ENCODE measurements at regions not wholly inside any gene's neighbourhood (a gene's known extent, or its start where the extent isn't known, plus 50 kb on each side); places are given as distances from the start of the nearest gene placed in this dataset.
"Not testable (repeated sequence)": the region's sequence is repeated elsewhere in the genome, so short reads cannot be mapped to it uniquely, and the experiment has no call there.

DNA sequence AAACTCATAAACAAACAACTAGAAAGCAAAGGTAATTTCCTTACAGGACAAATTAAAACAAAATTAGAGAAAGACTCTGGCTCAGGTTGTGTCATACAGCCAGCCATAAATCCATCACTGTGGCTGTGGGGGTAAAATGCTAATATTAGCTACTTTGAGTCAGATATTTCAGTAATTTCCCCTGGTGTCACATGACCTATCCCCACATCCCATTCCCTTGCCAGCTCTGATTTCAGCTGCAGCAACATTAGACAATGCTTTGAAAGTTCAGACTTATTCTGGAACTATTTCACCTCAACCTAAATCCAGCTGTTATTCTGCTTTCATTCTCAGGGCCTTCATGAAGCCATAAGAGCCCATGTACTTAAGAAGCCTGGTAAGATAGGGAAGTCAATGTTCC, 55.3 kb downstream of the RPL10L start:
- no peak for DNase-seq

DNA sequence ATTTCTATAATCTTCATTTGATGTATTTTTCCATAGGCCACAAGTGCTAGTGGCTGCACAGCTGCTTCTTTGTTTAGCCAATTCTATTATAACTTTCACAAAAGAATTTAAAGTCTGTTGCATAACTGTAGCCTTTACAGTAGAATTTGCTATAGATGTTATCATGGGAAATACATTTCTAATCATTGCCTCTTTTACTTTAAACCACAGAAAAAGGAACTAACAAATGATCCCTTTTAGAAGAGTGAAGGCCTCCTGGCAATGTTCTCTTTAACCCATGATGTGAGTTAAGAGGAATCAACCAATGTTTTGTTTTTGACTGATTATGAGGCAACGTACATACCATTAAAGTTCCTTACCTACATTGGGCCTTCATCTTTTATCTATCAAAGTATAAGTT, 68.8 kb downstream of the RPL10L start:
- no peak for DNase-seq

DNA sequence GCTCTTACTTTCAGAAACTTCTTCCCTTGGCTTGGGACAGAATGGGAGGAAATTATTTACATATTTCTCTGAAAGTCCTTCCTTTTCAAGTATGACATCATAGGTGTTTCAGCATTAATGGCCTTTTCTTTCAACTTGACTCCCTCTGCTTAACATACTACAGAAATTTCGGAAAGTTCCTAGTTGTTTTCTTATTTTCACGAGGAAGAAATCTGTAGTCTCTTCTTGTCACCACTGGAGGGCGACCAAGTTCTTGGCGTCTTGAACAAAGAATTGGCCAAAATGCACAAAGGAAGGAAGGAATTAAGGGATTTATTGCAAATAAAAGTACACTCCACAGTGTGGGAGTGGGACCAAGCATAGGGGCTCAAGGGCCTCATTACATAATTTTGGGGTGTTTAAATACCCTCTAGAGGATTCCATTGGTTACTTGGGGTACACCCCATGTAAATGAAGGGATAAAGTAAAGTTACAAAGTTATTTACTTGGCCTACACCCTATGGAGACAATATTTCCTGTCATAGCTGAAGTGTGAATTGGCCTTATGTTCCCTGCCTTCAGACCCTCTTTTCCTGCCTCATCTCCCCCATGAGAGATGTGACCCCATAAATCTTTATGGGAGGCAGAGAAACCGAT, 70.4 kb downstream of the RPL10L start:
- DNase-seq = peak; percentile 11

- no peak for DNase-seq
Observed at GRCh38 chr14:46574978-46575375, 76.6 kb downstream of the RPL10L start.

DNA sequence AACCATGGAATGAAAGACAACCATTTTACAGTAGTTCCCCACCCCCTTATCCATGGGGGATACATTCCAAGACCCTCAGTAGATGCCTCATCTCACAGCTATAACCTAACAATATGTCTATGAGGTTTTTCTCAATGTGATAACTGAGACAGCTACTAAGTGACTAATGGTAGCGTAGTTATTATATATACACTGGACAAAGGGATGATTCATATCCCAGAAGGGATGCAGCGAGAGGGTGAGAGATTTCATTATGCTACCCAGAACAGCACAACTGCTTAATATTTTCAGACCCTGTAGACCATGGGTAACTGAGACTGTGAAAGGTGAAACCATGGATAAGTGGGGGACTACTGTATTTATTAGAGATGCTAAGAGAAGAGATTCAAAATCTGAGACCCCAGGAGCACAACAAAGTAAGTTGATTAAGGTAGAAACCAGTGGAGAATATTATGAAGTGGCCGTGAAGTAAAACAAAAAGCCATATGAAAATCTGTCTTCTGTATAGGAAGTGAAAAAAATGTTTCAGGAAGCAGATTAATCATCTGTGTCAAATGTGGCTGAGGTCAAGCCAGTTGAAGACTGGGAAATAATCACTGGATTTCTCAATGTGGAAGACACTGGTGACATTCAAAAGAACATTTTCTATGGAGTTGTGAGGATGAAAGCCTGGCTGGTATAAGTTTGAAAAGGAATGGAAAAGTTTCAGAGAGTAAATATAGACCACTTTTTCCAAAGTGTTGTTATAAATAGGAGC, 77.2 kb downstream of the RPL10L start:
- DNase-seq = no peak

- DNase-seq = no peak
Observed at GRCh38 chr14:46573498-46573897, 78.1 kb downstream of the RPL10L start.

GRCh38 chr14:46571970-46572369, 79.6 kb downstream of the RPL10L start:
- no peak for DNase-seq

GRCh38 chr14:46568161-46568560, 83.4 kb downstream of the RPL10L start:
- not testable (repeated sequence) for DNase-seq

DNA sequence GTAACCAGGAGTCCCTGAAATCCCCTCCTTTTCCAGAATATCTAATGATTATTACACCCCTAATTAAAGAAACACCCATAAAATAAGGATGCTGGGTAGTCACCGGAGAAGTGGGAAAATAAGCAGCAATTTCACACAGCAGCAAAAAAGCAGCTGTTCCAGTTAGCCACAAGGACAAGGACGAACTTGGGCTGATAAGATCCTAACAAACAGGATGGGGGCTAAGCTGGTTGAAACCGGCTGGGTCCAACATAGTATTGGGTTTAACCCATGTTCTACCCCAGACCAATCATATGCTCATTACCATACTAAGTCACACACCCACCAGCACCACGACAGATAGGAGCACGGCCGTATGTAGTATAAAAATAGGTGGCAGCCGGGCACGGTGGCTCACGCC, 100.7 kb downstream of the RPL10L start:
- DNase-seq = no peak

DNA sequence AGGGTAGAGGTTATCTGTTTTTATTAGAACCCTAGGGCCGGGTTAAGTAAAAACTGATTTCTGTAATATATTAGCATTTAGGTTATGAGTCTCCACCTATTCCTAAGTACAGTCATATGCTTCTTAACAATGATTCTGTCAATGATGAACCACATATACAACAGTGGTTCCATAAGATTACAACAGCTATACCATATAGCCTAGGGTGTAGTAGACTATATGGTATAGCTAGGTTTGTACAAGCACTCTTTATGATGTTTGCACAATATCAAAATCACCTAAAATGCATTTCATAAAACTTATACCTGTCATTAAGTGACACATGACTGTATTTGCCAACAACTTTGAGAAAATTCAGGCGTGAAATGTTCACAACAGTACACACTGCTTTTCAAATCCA, 110.6 kb downstream of the RPL10L start:
- DNase-seq = no peak

- no peak for DNase-seq
Observed at GRCh38 chr14:46519121-46519520, 132.5 kb downstream of the RPL10L start.

DNA sequence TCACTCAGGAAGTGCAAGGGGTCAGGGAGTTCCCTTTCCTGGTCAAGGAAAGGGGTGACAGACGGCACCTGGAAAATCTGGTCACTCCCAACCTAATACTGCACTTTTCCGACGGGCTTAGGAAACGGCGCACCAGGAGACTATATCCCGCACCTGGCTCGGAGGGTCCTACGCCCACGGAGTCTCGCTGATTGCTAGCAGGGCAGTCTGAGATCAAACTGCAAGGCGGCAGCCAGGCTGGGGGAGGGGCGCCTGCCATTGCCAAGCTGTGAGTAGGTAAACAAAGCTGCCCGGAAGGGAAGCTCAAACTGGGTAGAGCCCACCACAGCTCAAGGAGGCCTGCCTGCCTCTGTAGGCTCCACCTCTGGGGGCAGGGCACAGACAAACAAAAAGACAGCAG, 142.8 kb downstream of the RPL10L start:
- DNase-seq = not testable (repeated sequence)

DNA sequence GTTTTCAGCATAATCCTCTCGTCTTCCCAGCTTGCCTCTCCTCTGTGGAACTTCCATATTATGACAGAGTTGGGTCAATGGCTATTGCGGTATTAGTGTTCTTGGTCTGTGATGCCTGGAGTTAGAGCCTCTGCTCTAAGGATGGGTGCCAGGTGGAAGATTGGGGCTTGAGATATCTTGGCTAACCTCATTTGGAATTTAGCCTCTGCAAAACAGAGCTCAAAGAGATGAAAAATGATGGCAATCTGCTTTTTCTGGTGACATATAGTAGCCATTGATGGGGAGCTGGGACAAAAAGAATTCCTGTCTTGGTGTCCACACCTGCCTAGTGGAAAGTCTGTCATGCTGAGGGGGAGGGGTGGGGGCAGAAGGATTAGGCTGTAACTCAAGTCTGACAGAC, 152.1 kb downstream of the RPL10L start:
- no peak for DNase-seq

- DNase-seq = no peak
Observed at GRCh38 chr14:46496409-46496808, 155.2 kb downstream of the RPL10L start.

GRCh38 chr14:46490238-46490685, 161.3 kb downstream of the RPL10L start:
- DNase-seq = no peak

DNA sequence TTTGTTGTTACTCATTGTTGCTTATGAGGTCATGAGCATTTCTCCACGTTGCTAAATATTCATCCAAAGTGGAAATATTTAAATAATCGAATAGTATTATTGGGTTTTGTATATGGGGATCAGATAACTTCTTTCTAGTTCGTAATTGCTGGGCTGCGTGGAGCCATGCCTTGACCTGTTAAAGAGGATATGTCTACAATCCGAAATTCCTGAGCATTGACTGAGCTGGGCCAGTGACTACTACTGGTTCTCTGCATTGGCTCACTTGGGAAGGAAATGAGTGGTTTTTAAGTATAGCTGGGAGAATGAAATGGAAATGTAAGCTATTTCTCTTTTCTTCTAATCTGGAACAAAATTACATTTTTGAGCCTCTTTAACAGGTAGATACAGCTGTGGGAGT, 163.2 kb downstream of the RPL10L start:
- no peak for DNase-seq

- no peak for DNase-seq
Observed at GRCh38 chr14:46487582-46488350, 163.8 kb downstream of the RPL10L start.

GRCh38 chr14:46482200-46482599, 169.4 kb downstream of the RPL10L start:
- no peak for DNase-seq

DNA sequence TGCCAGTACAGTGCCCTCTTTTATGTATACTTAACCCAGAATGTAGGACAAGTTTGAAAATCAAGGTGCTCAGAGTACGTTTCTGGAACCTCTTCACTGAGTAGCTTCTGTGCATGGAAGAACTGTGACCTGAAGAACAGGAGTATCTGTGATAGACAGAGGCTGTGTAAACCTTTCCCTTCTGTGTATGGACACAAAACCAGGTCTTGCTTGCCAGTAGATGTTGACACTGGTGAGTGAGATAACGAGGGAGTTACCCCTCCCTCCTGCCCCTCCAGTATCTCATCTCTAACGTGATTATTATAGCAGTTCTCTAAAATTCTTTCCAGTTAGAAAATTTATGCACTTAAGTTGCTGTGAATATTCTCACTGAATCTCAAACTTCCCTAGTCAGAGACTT, 170.8 kb downstream of the RPL10L start:
- DNase-seq = no peak

DNA sequence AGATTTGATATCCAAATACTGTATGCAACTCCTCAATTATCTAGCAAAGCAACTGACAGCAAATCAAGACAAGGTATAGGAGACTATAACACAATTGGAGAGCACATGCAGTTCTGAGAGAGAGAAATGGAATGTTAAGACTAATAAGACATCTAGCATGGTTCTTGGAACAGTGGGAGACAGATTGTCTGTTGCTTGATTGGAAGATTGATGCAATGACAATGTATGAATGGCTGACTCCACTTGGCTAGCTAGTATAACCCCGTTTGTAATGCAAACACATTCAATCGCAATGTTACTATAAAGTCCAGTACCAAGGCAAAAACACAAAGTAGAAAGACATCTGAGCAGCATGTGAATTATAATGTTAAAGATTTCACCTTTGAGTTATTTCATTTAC, 179.3 kb downstream of the RPL10L start:
- DNase-seq = no peak

- no peak for DNase-seq
Observed at GRCh38 chr14:46464341-46464740, 187.2 kb downstream of the RPL10L start.

DNA sequence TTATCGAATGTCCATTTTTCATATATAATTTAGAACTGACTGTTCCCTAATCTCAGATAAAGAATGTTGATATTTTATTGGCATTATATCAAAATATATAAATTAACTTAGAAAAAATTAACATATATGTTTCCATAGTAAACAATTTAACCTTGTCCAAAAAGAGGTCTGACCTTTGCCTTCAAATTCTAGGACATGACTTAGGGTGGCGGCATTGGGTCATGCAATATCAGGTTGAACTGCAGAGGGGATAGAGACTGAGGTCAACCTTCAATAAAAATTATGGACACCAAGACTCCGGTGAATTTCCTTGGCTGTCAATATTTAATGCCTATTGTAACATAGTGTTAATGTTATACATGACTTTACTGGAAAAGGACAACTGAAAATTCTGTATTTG, 199.8 kb downstream of the RPL10L start:
- DNase-seq = no peak

- no peak for DNase-seq
Observed at GRCh38 chr14:46444666-46445065, 206.9 kb downstream of the RPL10L start.

DNA sequence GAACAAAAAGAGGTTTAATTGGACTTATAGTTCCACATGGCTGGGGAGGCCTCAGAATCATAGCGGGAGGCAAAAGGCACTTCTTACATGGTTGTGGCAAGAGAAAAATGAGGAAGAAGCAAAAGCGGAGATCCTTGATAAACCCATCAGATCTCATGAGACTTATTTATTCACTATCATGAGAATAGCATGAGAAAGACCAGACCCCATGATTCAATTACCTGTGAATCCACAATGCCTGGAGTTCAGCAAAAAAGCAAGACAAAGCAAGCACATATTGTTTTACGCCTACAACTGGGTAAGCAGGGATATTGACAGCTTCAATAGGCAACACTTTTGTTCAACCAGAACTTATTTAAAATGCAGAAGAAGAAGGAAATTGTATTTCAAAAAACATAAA, 218.2 kb downstream of the RPL10L start:
- no peak for DNase-seq

All from activated CD4-positive, alpha-beta T cell treated with anti-CD3 and anti-CD28 coated beads for 48 hours (primary cell).